Calu3 (cell line): ENCODE measurements at regions not wholly inside any gene's neighbourhood (a gene's known extent, or its start where the extent isn't known, plus 50 kb on each side); places are given as distances from the start of the nearest gene placed in this dataset.

Experiments
- BruUV-seq: library from RNA; stranded (reverse); fragments of 400-500 nt; replicated peaks from 2 replicates; lab custom pipeline; 2021; lab: Mats Ljungman, UMichigan
- CTCF ChIA-PET: fragments of 300-600 bp; sonication (Branson Sonifier 250); formaldehyde crosslinking; loops from one replicate; lab custom pipeline; 2022; ENCODE audit warnings: antibody characterized with exemption; lab: Charles Lee
- DNase-seq: peaks from one replicate; pipeline ENCODE4 v3.0.0; 2022
- H3K27ac Mint-ChIP-seq: one replicate; pipeline ENCODE4 v1.8.0; 2022; ENCODE audit warnings: mixed read lengths; ENCODE audit not compliant: unreplicated experiment
- H3K27me3 Mint-ChIP-seq: one replicate; pipeline ENCODE4 v1.8.0; 2022; ENCODE audit warnings: mixed read lengths; ENCODE audit not compliant: unreplicated experiment
- H3K36me3 Mint-ChIP-seq: one replicate; pipeline ENCODE4 v1.8.0; 2022; ENCODE audit warnings: mild to moderate bottlenecking, moderate library complexity, mixed read lengths; ENCODE audit not compliant: insufficient read depth, unreplicated experiment
- H3K4me1 Mint-ChIP-seq: one replicate; pipeline ENCODE4 v1.8.0; 2022; ENCODE audit warnings: mild to moderate bottlenecking, low read depth, mixed read lengths; ENCODE audit not compliant: unreplicated experiment
- H3K4me3 Mint-ChIP-seq: one replicate; pipeline ENCODE4 v1.8.0; 2022; ENCODE audit warnings: mild to moderate bottlenecking, low read depth, moderate library complexity, mixed read lengths; ENCODE audit not compliant: unreplicated experiment
- H3K9me3 Mint-ChIP-seq: one replicate; pipeline ENCODE4 v1.8.0; 2022; ENCODE audit warnings: low read depth, mixed read lengths; ENCODE audit not compliant: unreplicated experiment
- CTCF ChIP-seq: fragments of 200-600 bp; IDR thresholded peaks from one replicate; pipeline ENCODE4 v1.8.0; 2022; ENCODE audit warnings: antibody characterized with exemption; ENCODE audit not compliant: unreplicated experiment
- intact Hi-C: fragments of 100-400 bp; cut with micrococcal nuclease; formaldehyde crosslinking; loops from one replicate; pipeline ENCODE4 v1.10.0; 2022; ENCODE audit not compliant: unreplicated experiment

- Mint-ChIP-seq H3K27me3 (no peaks in the 10 kb centered on the region), H3K4me1 (no peaks in the 10 kb centered on the region), H3K27ac (no peak overlapping the region), H3K9me3 (peaks cover 6% of the 10 kb centered on the region), H3K36me3 (no peaks in the 10 kb centered on the region), H3K4me3 (no peak overlapping the region)
- TF ChIP-seq CTCF, result no peak
- no TSS peak for BruUV-seq
- no peak for DNase-seq
- CTCF ChIA-PET, result no interaction called here
- intact Hi-C loops, result no loop called here
Observed at GRCh38 chr9:24398466-24398865, 147.2 kb downstream of the IZUMO3 start.

GRCh38 chr9:24391095-24391494, 154.6 kb downstream of the IZUMO3 start:
- DNase-seq, result no peak
- no peaks in the 10 kb centered on the region for H3K27me3 Mint-ChIP-seq
- CTCF ChIA-PET, result no interaction called here
- no peaks in the 10 kb centered on the region for H3K4me1 Mint-ChIP-seq
- no peak overlapping the region for H3K4me3 Mint-ChIP-seq
- no peaks in the 10 kb centered on the region for H3K36me3 Mint-ChIP-seq
- TF ChIP-seq CTCF, result no peak
- no TSS peak for BruUV-seq
- no peak overlapping the region for H3K27ac Mint-ChIP-seq
- peaks cover 8% of the 10 kb centered on the region for H3K9me3 Mint-ChIP-seq
- intact Hi-C loops, result no loop called here

- Mint-ChIP-seq H3K4me1 (no peaks in the 10 kb centered on the region), H3K27ac (no peak overlapping the region), H3K36me3 (no peaks in the 10 kb centered on the region), H3K4me3 (no peak overlapping the region), H3K27me3 (no peaks in the 10 kb centered on the region), H3K9me3 (peaks cover 13% of the 10 kb centered on the region)
- BruUV-seq, result no TSS peak
- DNase-seq, result no peak
- CTCF ChIA-PET, result no interaction called here
- no peak for TF ChIP-seq CTCF
- intact Hi-C loops, result no loop called here
Observed at GRCh38 chr9:24385077-24385476, 160.6 kb downstream of the IZUMO3 start.

GRCh38 chr9:24382566-24382965, 163.1 kb downstream of the IZUMO3 start:
- no TSS peak for BruUV-seq
- intact Hi-C loops, result no loop called here
- H3K9me3 Mint-ChIP-seq, result peaks cover 8% of the 10 kb centered on the region
- CTCF ChIA-PET, result no interaction called here
- no peak for DNase-seq
- H3K27me3 Mint-ChIP-seq, result no peaks in the 10 kb centered on the region
- H3K27ac Mint-ChIP-seq, result no peak overlapping the region
- no peak overlapping the region for H3K4me3 Mint-ChIP-seq
- no peak for TF ChIP-seq CTCF
- H3K36me3 Mint-ChIP-seq, result no peaks in the 10 kb centered on the region
- H3K4me1 Mint-ChIP-seq, result no peaks in the 10 kb centered on the region
